AG09309 (cell line): ENCODE measurements at regions not wholly inside any gene's neighbourhood (a gene's known extent, or its start where the extent isn't known, plus 50 kb on each side); places are given as distances from the start of the nearest gene placed in this dataset.
A peak's percentile ranks its signal among the peaks of the same experiment; 100 is the strongest.

ENCODE experiments used
- DNase-seq: peaks from one replicate; pipeline ENCODE4 v3.0.0-alpha.2; 2010; ENCODE audit warnings: low read depth
- H3K4me3 ChIP-seq: 2 replicates; pipeline ENCODE4 v1.5.1; 2011; ENCODE audit warnings: mild to moderate bottlenecking, low read depth, low read length, moderate library complexity; ENCODE audit not compliant: control insufficient read depth
- TF ChIP-seq, protein P1 (sequence below): IDR thresholded peaks from 2 replicates; pipeline ENCODE4 v1.5.1; 2011; ENCODE audit warnings: mild to moderate bottlenecking, low read depth, low read length, inconsistent platforms; ENCODE audit not compliant: insufficient read depth, control insufficient read depth; ENCODE audit errors: missing control alignments

DNA sequence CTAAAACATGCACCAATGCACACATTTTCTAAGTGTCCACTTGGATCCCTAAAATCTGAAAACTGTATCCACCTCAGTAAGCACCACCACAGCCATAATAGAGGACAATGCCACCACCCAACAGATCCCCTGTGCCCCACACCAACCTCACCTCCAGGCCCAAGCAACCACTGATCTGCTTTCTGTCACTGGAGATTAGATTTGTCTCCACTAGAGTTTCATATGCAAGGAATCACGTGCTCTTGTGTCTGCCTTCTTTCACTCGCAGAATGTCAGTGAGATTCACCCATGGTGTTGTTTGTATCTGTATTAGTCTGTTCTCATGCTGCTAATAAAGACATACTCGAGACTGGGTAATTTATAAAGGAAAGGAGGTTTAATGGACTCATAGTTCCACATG, 216.1 kb upstream of the WWC1 start:
- no peak for DNase-seq
- TF ChIP-seq, protein P1, sequence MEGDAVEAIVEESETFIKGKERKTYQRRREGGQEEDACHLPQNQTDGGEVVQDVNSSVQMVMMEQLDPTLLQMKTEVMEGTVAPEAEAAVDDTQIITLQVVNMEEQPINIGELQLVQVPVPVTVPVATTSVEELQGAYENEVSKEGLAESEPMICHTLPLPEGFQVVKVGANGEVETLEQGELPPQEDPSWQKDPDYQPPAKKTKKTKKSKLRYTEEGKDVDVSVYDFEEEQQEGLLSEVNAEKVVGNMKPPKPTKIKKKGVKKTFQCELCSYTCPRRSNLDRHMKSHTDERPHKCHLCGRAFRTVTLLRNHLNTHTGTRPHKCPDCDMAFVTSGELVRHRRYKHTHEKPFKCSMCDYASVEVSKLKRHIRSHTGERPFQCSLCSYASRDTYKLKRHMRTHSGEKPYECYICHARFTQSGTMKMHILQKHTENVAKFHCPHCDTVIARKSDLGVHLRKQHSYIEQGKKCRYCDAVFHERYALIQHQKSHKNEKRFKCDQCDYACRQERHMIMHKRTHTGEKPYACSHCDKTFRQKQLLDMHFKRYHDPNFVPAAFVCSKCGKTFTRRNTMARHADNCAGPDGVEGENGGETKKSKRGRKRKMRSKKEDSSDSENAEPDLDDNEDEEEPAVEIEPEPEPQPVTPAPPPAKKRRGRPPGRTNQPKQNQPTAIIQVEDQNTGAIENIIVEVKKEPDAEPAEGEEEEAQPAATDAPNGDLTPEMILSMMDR = no peak
- no peak overlapping the region for H3K4me3 ChIP-seq

DNA sequence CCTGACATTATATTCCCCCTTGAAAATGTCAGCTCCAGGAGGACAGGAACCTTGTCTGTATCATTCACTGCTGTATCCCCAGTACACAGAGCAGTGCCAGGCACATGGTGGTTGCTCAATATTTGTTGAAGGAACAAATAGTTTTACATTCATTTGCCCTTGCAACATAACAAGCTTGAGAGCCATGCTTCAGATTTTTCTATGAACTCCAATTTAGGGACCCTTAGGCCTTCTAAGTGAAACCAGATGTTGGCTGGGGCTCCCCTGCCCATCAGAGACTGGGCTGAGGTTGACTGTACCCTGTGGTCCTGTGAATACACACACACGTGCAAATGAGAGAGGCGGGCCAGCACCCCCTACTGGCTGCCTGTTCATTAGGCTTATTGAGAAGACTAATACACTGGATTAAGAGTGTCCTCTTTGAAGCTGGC, 214.9 kb upstream of the WWC1 start:
- no peak overlapping the region for H3K4me3 ChIP-seq
- TF ChIP-seq, protein P1 = peak; percentile 62
- DNase-seq = peak; percentile 74

DNA sequence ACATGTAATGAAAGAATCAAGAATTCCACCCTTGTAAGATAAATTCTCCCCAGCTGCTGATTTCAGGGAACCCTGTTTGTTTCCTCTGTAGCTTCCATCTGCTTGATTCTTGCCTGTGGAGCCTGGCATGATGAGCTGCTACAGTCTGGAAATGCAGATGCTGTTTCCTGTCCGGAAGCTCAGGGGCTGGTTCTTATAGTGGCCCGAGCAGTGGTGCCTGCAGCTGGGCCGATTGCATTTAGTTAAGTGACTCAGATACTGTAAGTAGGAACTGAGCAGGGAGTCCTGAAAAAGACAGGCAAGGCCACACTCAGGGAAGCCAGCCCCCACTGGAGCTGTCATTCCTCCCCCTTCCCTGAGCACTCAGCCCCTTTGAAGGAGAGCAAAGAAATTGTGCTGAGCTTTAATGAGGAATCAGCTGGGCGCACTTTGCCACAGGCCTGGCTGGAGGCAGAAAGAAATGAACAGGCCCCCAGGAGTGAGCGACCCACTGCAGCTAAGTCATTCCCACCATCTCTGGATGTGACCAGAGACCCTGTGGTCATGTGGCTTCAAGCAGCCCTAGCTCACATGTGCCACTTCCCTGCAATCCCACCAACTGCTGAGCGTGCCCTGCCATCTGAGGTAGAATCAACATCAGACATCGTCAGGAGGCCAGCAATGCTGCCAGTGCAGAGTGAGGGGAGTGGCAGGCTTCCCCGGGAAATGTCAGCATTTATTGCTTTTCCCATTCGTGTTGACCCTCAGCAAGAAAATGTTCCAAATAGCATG, 206.0 kb upstream of the WWC1 start:
- no peak for DNase-seq
- H3K4me3 ChIP-seq = no peak overlapping the region
- TF ChIP-seq, protein P1 = no peak

DNA sequence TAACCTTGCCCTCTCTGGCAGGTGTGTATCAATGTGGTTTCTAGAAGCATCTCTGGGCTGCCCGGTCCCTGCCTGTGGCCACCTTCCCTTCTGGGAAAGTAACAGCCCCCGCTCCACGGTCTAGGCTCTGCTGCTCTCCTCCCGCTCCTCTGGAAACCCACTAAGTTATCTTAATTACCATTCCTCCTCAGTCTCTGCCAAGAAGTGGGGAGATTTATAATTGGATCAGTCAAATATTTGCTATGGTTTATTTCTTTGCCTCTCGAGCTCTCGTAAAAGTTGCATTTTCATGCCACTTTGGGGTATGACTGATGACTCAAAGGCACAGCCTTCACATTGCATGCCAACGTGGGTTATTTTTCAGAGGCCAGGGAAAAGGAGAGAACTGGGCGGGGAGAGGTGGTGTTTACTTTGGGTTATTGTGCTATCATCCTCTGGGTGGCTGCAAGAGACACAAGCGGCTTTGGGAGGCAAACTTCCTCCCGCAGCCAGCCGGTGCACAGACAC, 205.3 kb upstream of the WWC1 start:
- no peak overlapping the region for H3K4me3 ChIP-seq
- peak; percentile 82 for DNase-seq
- TF ChIP-seq, protein P1 = no peak

DNA sequence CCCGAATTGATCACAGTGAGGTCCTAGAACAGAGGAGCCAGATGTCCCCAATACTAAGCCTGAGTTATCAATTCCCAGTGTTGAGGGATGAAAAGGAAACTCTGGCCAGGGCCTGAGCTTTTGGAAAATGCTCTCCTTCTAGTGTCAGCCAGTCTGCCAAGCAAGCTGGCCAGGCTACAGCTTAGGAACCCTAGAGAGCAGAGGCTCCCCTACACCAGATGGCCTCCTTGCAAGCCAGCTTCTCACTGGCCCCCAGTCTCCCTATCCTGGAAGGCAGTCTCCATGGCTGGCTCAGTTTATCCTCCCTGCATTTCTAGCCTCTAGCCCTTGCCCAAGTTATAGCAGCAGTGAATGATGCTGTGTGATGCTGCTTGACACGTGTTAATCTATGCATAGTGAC, 204.7 kb upstream of the WWC1 start:
- no peak for DNase-seq
- TF ChIP-seq, protein P1 = no peak
- no peak overlapping the region for H3K4me3 ChIP-seq

DNA sequence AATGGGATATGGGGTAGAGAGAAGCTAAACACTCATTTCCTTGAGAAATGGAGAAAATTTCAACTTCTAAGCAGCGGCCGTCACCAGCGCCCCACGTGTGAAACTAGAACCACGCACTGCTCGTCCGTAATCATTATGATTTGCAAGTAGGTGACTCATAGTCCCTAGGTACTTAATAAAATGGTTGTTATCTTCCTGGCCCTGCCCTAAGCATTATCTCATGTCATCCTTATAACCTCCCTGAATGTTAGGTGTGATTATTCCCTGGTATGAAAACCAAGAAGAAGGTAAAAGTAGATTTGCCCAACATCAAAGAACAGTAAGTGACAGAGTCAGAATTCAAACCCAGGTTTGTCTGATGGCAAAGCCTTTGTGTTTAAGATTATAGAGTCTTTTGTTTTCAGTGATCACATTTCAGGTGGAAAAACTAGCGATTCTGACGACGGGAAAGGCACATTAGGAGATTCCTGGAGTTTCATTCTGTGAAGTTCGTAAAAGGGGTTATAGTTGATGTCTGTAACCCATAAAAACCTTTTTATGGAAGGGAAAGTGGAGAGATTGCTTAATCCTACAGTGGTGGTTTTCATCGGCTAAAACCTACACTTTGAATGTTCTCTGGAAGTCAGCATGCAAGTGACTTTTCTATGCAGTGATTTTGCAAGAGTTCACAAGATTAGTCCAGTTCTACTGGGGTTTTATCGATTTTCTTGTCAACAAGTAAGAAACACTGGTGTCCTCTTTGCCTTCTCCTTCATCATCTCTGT, 202.9 kb upstream of the WWC1 start:
- DNase-seq = peak; percentile 71
- H3K4me3 ChIP-seq = no peak overlapping the region
- TF ChIP-seq, protein P1 = no peak
